NCI-H1092 (cell line): ENCODE measurements at regions not wholly inside any gene's neighbourhood (a gene's known extent, or its start where the extent isn't known, plus 50 kb on each side); places are given as distances from the start of the nearest gene placed in this dataset.

Source experiments
- DNase-seq: peaks from one replicate; lab custom pipeline; 2025; lab: John Stamatoyannopoulos, UW

GRCh38 chr11:11039208-11039965 lies 181.5 kb upstream of the ZBED5 start:
- DNase-seq = no peak

- DNase-seq = no peak
Measured at GRCh38 chr11:11038782-11039181, 180.9 kb upstream of the ZBED5 start.

GRCh38 chr11:11038352-11038751 lies 180.5 kb upstream of the ZBED5 start:
- DNase-seq = no peak

GRCh38 chr11:11036848-11037732 lies 179.2 kb upstream of the ZBED5 start:
- peak; percentile 76 for DNase-seq

- DNase-seq = no peak
Measured at GRCh38 chr11:11036185-11036847, 178.5 kb upstream of the ZBED5 start.

- no peak for DNase-seq
Measured at GRCh38 chr11:11035331-11035730, 177.5 kb upstream of the ZBED5 start.

- no peak for DNase-seq
Measured at GRCh38 chr11:11034476-11034875, 176.6 kb upstream of the ZBED5 start.

GRCh38 chr11:11032066-11032465 lies 174.2 kb upstream of the ZBED5 start:
- no peak for DNase-seq

- DNase-seq = no peak
Measured at GRCh38 chr11:11029027-11029426, 171.2 kb upstream of the ZBED5 start.

GRCh38 chr11:11028017-11028692 lies 170.3 kb upstream of the ZBED5 start:
- peak; percentile 30 for DNase-seq

GRCh38 chr11:11027288-11027687 lies 169.4 kb upstream of the ZBED5 start:
- DNase-seq = no peak

- no peak for DNase-seq
Measured at GRCh38 chr11:11025087-11025486, 167.2 kb upstream of the ZBED5 start.

GRCh38 chr11:11022125-11022730 lies 164.4 kb upstream of the ZBED5 start:
- peak; percentile 7 for DNase-seq

- no peak for DNase-seq
Measured at GRCh38 chr11:11021563-11021962, 163.7 kb upstream of the ZBED5 start.

GRCh38 chr11:11020747-11021149 lies 162.9 kb upstream of the ZBED5 start:
- DNase-seq = no peak

GRCh38 chr11:11020219-11020726 lies 162.4 kb upstream of the ZBED5 start:
- no peak for DNase-seq

GRCh38 chr11:11016943-11017342 lies 159.1 kb upstream of the ZBED5 start:
- DNase-seq = no peak

GRCh38 chr11:11016068-11016467 lies 158.2 kb upstream of the ZBED5 start:
- DNase-seq = no peak

- DNase-seq = no peak
Measured at GRCh38 chr11:11011617-11012016, 153.8 kb upstream of the ZBED5 start.

GRCh38 chr11:11010624-11011127 lies 152.8 kb upstream of the ZBED5 start:
- no peak for DNase-seq

- DNase-seq = no peak
Measured at GRCh38 chr11:11009179-11009578, 151.3 kb upstream of the ZBED5 start.
